Naive thymus-derived CD4-positive, alpha-beta T cell (primary cell): ENCODE measurements at regions not wholly inside any gene's neighbourhood (a gene's known extent, or its start where the extent isn't known, plus 50 kb on each side); places are given as distances from the start of the nearest gene placed in this dataset.

Experiments
- ATAC-seq: fragments of 150-1000 bp; cut with Tn5 transposase; 2 replicates; pipeline ENCODE4 v1.10.0; 2021; ENCODE audit warnings: mild to moderate bottlenecking, moderate library complexity
- CTCF ChIA-PET: fragments of 350-600 bp; sonication (Branson Sonifier 250); formaldehyde crosslinking; loops from one replicate; lab custom pipeline; 2021; ENCODE audit warnings: antibody characterized with exemption; lab: Charles Lee
- POLR2A ChIA-PET: fragments of 350-600 bp; sonication (Branson Sonifier 250); formaldehyde crosslinking; loops from one replicate; lab custom pipeline; 2021; ENCODE audit warnings: antibody characterized with exemption, inconsistent platforms; lab: Charles Lee
- DNase-seq, 9 donors: peaks; one replicate each; pipeline versions ENCODE4 v3.0.0 to v3.0.0-alpha.2; 2020 to 2022; ENCODE audit warnings: mixed read lengths in 1 of 9
- H3K27ac ChIP-seq: one replicate; pipeline ENCODE4 v1.7.0; 2013; ENCODE audit warnings: mild to moderate bottlenecking, low read depth, low read length, moderate library complexity
- H3K27me3 ChIP-seq, 2 donors: one replicate each; pipeline ENCODE4 v1.7.0; 2013; ENCODE audit warnings: low read length in 2 of 2, mild to moderate bottlenecking in 2 of 2, moderate library complexity in 2 of 2; ENCODE audit not compliant: control insufficient read depth in 2 of 2, insufficient read depth in 2 of 2
- H3K36me3 ChIP-seq, 3 experiments: 1 replicate in 2 of 3; 2 replicates in 1 of 3; pipeline ENCODE4 v1.7.0; 2013; ENCODE audit warnings: low read length in 3 of 3, mild to moderate bottlenecking in 3 of 3, moderate library complexity in 1 of 3; ENCODE audit not compliant: insufficient read depth in 3 of 3, control insufficient read depth in 2 of 3
- H3K4me1 ChIP-seq, 2 donors: one replicate each; pipeline ENCODE4 v1.7.0; 2013; ENCODE audit warnings: low read length in 2 of 2, mild to moderate bottlenecking in 2 of 2, moderate library complexity in 1 of 2; ENCODE audit not compliant: control insufficient read depth in 2 of 2, insufficient read depth in 2 of 2
- H3K4me3 ChIP-seq: 2 replicates; pipeline ENCODE4 v1.7.0; 2013; ENCODE audit warnings: mild to moderate bottlenecking, low read length
- H3K9me3 ChIP-seq, 3 experiments: 1 replicate in 2 of 3; 2 replicates in 1 of 3; pipeline ENCODE4 v1.7.0; 2013; ENCODE audit warnings: low read length in 3 of 3; ENCODE audit not compliant: control insufficient read depth in 2 of 3
- H3K27ac Mint-ChIP-seq, 9 donors: one replicate each; pipeline ENCODE4 v1.8.0; 2020 to 2022; ENCODE audit warnings: mixed read lengths in 9 of 9, mild to moderate bottlenecking in 8 of 9, moderate library complexity in 5 of 9, inconsistent platforms in 2 of 9
- H3K27me3 Mint-ChIP-seq, 5 donors: one replicate each; pipeline ENCODE4 v1.8.0; 2021 to 2022; ENCODE audit warnings: mixed read lengths in 5 of 5, mild to moderate bottlenecking in 1 of 5
- H3K36me3 Mint-ChIP-seq, 5 donors: one replicate each; pipeline ENCODE4 v1.8.0; 2020 to 2022; ENCODE audit warnings: mixed read lengths in 5 of 5, mild to moderate bottlenecking in 3 of 5, inconsistent platforms in 1 of 5
- H3K4me1 Mint-ChIP-seq, 7 donors: one replicate each; pipeline ENCODE4 v1.8.0; 2020 to 2022; ENCODE audit warnings: mixed read lengths in 7 of 7, mild to moderate bottlenecking in 3 of 7, inconsistent platforms in 1 of 7
- H3K4me3 Mint-ChIP-seq, 10 donors: one replicate each; pipeline ENCODE4 v1.8.0; 2020 to 2022; ENCODE audit warnings: mild to moderate bottlenecking in 10 of 10, mixed read lengths in 10 of 10, moderate library complexity in 6 of 10, inconsistent platforms in 2 of 10
- H3K9me3 Mint-ChIP-seq, 11 donors: one replicate each; pipeline ENCODE4 v1.8.0; 2020 to 2022; ENCODE audit warnings: mixed read lengths in 11 of 11, mild to moderate bottlenecking in 4 of 11, inconsistent platforms in 1 of 11, moderate library complexity in 1 of 11
- intact Hi-C, 2 donors: fragments of 100-400 bp; cut with micrococcal nuclease; formaldehyde crosslinking; loops; one replicate each; pipeline ENCODE4 v1.15.1; 2023

DNA sequence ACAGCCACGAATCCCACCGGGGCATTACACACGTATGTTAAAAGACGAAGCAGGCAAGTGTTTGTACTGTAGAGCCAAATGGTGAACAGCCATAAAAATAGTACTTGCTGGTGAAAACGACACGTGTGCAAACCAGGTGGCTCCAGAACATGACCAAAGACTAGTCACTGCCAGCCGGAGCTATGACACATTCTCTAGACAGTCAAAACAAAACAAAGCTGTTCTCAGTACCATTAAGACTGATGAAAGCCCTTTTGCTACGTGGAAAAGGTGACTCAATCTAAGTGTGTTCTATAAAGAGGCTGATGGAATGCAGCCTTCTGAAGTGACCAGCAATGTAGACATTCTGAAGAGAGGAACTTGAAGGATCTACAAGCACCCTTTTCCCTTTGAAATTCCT is 367.7 kb upstream of the NETO1 start:
- Mint-ChIP-seq H3K36me3 (no peaks in the 10 kb centered on the region), H3K27me3 (no peaks in the 10 kb centered on the region), H3K4me3 (no peak overlapping the region), H3K27ac (no peak overlapping the region), H3K9me3 (peaks cover 0 to 8% (median 3%) of the 10 kb centered on the region in 11 donors), H3K4me1 (no peaks in the 10 kb centered on the region)
- peaks cover 0 to 3% (median 0%) of the 10 kb centered on the region in 3 experiments for H3K9me3 ChIP-seq
- ChIA-PET CTCF (no interaction called here), POLR2A (no interaction called here)
- no peaks in the 10 kb centered on the region for H3K27me3 ChIP-seq
- DNase-seq: no peak
- intact Hi-C loops: no loop called here
- no peaks in the 10 kb centered on the region for H3K4me1 ChIP-seq
- ATAC-seq: no peak
- H3K4me3 ChIP-seq: no peak overlapping the region
- H3K36me3 ChIP-seq: no peaks in the 10 kb centered on the region
- H3K27ac ChIP-seq: no peak overlapping the region

DNA sequence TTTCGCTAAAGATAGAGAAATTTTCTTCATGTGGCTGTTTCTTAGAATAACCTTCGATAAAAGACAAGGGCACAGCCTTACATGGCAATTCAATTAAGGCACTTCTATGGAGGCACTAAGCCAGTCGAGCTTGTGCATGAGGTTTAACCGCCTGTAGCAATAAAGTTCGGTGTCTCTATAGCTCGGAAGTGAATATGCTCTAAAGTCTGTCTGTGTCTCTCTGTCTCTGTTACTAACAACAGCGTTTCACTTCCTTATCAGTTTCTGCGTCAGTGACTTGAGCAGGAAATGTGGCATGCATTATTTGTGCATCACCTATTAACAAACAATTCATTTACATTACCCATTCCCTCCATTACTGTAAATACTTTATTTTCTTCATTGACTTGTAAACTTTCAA is 365.1 kb upstream of the NETO1 start:
- H3K27ac Mint-ChIP-seq: no peak overlapping the region
- ATAC-seq: no peak
- no peak overlapping the region for H3K27ac ChIP-seq
- no peaks in the 10 kb centered on the region for H3K4me1 ChIP-seq
- no peaks in the 10 kb centered on the region for H3K4me1 Mint-ChIP-seq
- DNase-seq: no peak
- intact Hi-C loops: no loop called here
- peaks cover 0 to 3% (median 0%) of the 10 kb centered on the region in 3 experiments for H3K9me3 ChIP-seq
- H3K4me3 Mint-ChIP-seq: no peak overlapping the region
- no peaks in the 10 kb centered on the region for H3K36me3 ChIP-seq
- no peak overlapping the region for H3K4me3 ChIP-seq
- H3K27me3 Mint-ChIP-seq: no peaks in the 10 kb centered on the region
- CTCF ChIA-PET: no interaction called here
- H3K27me3 ChIP-seq: no peaks in the 10 kb centered on the region
- POLR2A ChIA-PET: no interaction called here
- H3K9me3 Mint-ChIP-seq: peaks cover 0 to 10% (median 0%) of the 10 kb centered on the region in 11 donors
- H3K36me3 Mint-ChIP-seq: no peaks in the 10 kb centered on the region

- no peaks in the 10 kb centered on the region for H3K27me3 Mint-ChIP-seq
- Histone ChIP-seq H3K27me3 (no peaks in the 10 kb centered on the region), H3K4me3 (no peak overlapping the region), H3K36me3 (no peaks in the 10 kb centered on the region), H3K9me3 (peaks cover 0 to 8% (median 0%) of the 10 kb centered on the region in 3 experiments), H3K27ac (no peak overlapping the region), H3K4me1 (no peaks in the 10 kb centered on the region)
- H3K36me3 Mint-ChIP-seq: no peaks in the 10 kb centered on the region
- no peak overlapping the region for H3K4me3 Mint-ChIP-seq
- ATAC-seq (no peak), DNase-seq (no peak)
- intact Hi-C loops: no loop called here
- POLR2A ChIA-PET: no interaction called here
- CTCF ChIA-PET: no interaction called here
- H3K9me3 Mint-ChIP-seq: peaks cover 9 to 44% (median 15%) of the 10 kb centered on the region in 11 donors
- H3K4me1 Mint-ChIP-seq: no peaks in the 10 kb centered on the region
- H3K27ac Mint-ChIP-seq: no peak overlapping the region
Measured at GRCh38 chr18:73220663-73221062, 352.9 kb upstream of the NETO1 start.

- ATAC-seq: no peak
- intact Hi-C loops: no loop called here
- ChIA-PET POLR2A (no interaction called here), CTCF (no interaction called here)
- Mint-ChIP-seq H3K4me3 (no peak overlapping the region), H3K27ac (no peak overlapping the region), H3K36me3 (no peaks in the 10 kb centered on the region), H3K4me1 (no peaks in the 10 kb centered on the region), H3K27me3 (no peaks in the 10 kb centered on the region), H3K9me3 (peaks cover 5 to 42% (median 15%) of the 10 kb centered on the region in 11 donors)
- Histone ChIP-seq H3K9me3 (peaks cover 0 to 8% (median 0%) of the 10 kb centered on the region in 3 experiments), H3K27ac (no peak overlapping the region), H3K36me3 (no peaks in the 10 kb centered on the region), H3K4me1 (no peaks in the 10 kb centered on the region), H3K4me3 (no peak overlapping the region), H3K27me3 (no peaks in the 10 kb centered on the region)
- no peak for DNase-seq
Measured at GRCh38 chr18:73218293-73218692, 350.5 kb upstream of the NETO1 start.

DNA sequence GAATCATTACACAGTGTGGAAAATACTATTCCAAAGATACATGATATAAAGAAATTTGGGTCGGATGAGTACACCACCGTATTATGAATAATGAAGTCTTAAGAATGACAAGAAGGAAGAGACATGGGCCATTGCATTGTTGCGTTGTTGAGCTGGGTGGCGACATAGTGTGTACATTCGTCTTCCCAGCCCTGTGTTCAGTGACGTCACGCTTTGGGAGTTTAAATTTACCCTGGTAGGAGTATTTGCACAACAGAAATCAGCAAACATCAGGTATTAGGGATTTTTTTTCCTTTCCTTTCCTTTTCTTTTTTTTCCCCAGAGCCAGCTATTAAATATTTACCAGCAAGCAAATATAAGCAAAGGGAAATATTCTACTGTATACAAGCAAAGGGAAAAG is 347.2 kb upstream of the NETO1 start:
- POLR2A ChIA-PET: no interaction called here
- no peak for DNase-seq
- no peaks in the 10 kb centered on the region for H3K36me3 Mint-ChIP-seq

DNA sequence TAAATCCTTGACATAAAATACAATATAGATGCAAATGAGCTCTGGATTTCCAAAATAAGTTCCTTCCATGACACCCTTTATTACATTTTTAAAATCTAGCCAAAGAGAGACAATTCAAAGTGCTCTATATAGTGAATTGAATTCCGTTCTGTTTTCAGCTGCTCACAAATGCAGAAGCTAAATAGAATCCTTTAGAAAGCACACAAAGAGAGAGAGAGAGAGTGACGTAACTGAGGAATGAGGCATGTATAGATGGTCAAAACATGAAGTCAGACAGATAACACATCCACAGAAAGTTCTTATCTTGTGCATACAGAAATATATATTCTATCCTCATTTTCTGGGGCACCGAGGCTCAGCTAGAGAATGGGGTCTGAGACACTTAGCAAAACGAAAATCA is 344.7 kb upstream of the NETO1 start:
- ChIA-PET CTCF (interaction anchor here (0.6 kb wide), 1 partner anchor 128 kb away, joined by 3 read pairs; no protein-coding TSS in a partner anchor), POLR2A (no interaction called here)
- DNase-seq (no peak), ATAC-seq (no peak)
- no peaks in the 10 kb centered on the region for H3K9me3 ChIP-seq
- Mint-ChIP-seq H3K36me3 (no peaks in the 10 kb centered on the region), H3K27me3 (no peaks in the 10 kb centered on the region), H3K4me1 (no peaks in the 10 kb centered on the region), H3K27ac (no peak overlapping the region), H3K9me3 (peaks cover 0 to 27% (median 2%) of the 10 kb centered on the region in 11 donors), H3K4me3 (no peak overlapping the region)
- intact Hi-C loops: no loop called here
- no peak overlapping the region for H3K4me3 ChIP-seq
- H3K36me3 ChIP-seq: no peaks in the 10 kb centered on the region
- no peaks in the 10 kb centered on the region for H3K27me3 ChIP-seq
- no peak overlapping the region for H3K27ac ChIP-seq
- no peaks in the 10 kb centered on the region for H3K4me1 ChIP-seq

More for the DNA sequence above, 347.2 kb upstream of the NETO1 start:
- CTCF ChIA-PET: no interaction called here
- H3K4me1 Mint-ChIP-seq: no peaks in the 10 kb centered on the region
- H3K27me3 Mint-ChIP-seq: no peaks in the 10 kb centered on the region
- Histone ChIP-seq H3K27me3 (no peaks in the 10 kb centered on the region), H3K27ac (no peak overlapping the region), H3K36me3 (no peaks in the 10 kb centered on the region), H3K4me3 (no peak overlapping the region), H3K4me1 (no peaks in the 10 kb centered on the region), H3K9me3 (peaks cover 0 to 6% (median 0%) of the 10 kb centered on the region in 3 experiments)
- peaks cover 0 to 28% (median 4%) of the 10 kb centered on the region in 11 donors for H3K9me3 Mint-ChIP-seq
- ATAC-seq: no peak
- H3K27ac Mint-ChIP-seq: no peak overlapping the region
- intact Hi-C loops: no loop called here
- no peak overlapping the region for H3K4me3 Mint-ChIP-seq

DNA sequence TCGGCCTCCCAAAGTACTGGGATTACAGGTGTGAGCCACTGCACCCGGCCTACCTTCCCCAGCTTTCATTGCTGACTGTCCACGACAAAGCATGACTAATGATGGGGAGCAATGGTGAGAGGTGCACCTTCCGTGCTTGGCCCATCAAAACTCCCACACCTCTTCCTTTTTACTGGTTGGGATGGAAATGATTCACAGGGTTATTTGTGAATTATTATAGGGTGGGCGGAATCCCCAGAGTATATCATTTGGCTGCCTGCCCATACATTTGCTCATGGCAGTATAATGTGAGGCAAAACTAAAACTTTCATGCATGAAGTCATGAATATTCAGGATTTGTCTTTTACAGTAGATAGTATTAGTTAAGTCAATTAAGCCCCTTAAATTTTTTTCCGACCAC is 334.2 kb upstream of the NETO1 start:
- H3K4me3 ChIP-seq: no peak overlapping the region
- DNase-seq (no peak), ATAC-seq (no peak)
- H3K4me1 Mint-ChIP-seq: no peaks in the 10 kb centered on the region
- H3K36me3 Mint-ChIP-seq: no peaks in the 10 kb centered on the region
- no peaks in the 10 kb centered on the region for H3K27me3 Mint-ChIP-seq
- ChIA-PET POLR2A (no interaction called here), CTCF (no interaction called here)
- H3K9me3 ChIP-seq: no peaks in the 10 kb centered on the region
- intact Hi-C loops: no loop called here
- no peaks in the 10 kb centered on the region for H3K27me3 ChIP-seq
- no peak overlapping the region for H3K27ac Mint-ChIP-seq
- H3K27ac ChIP-seq: no peak overlapping the region
- H3K4me1 ChIP-seq: no peaks in the 10 kb centered on the region
- no peaks in the 10 kb centered on the region for H3K36me3 ChIP-seq
- H3K4me3 Mint-ChIP-seq: no peak overlapping the region
- peaks cover 0 to 5% (median 0%) of the 10 kb centered on the region in 11 donors for H3K9me3 Mint-ChIP-seq
